GM18505 (cell line): ENCODE measurements at regions not wholly inside any gene's neighbourhood (a gene's known extent, or its start where the extent isn't known, plus 50 kb on each side); places are given as distances from the start of the nearest gene placed in this dataset.

Source experiments
- ATAC-seq: cut with Tn5 transposase; IDR thresholded peaks from one replicate; pipeline ENCODE4 v1.9.1; 2021; ENCODE audit not compliant: unreplicated experiment
- POLR2A ChIP-seq: IDR thresholded peaks from 4 replicates; pipeline ENCODE4 v1.6.1; 2011; ENCODE audit warnings: borderline replicate concordance; ENCODE audit not compliant: insufficient read depth, insufficient read length; ENCODE audit errors: extremely low read depth

- TF ChIP-seq POLR2A: no peak
- no peak for ATAC-seq
These were observed 666.1 kb downstream of the BCL11A start for GRCh38 chr2:59887366-59887765.

- no peak for TF ChIP-seq POLR2A
- ATAC-seq: no peak
These were observed 666.7 kb downstream of the BCL11A start for GRCh38 chr2:59886759-59887158.

- no peak for ATAC-seq
- TF ChIP-seq POLR2A: no peak
These were observed 667.9 kb downstream of the BCL11A start for GRCh38 chr2:59885541-59885940.

- no peak for TF ChIP-seq POLR2A
- no peak for ATAC-seq
These were observed 669.3 kb downstream of the BCL11A start for GRCh38 chr2:59884166-59884565.

- no peak for TF ChIP-seq POLR2A
- no peak for ATAC-seq
These were observed 670.6 kb downstream of the BCL11A start for GRCh38 chr2:59882822-59883221.

GRCh38 chr2:59882279-59882678, 671.2 kb downstream of the BCL11A start:
- no peak for TF ChIP-seq POLR2A
- no peak for ATAC-seq

GRCh38 chr2:59881218-59881617, 672.2 kb downstream of the BCL11A start:
- ATAC-seq: no peak
- TF ChIP-seq POLR2A: no peak

GRCh38 chr2:59879700-59880131, 673.7 kb downstream of the BCL11A start:
- TF ChIP-seq POLR2A: no peak
- ATAC-seq: no peak

- TF ChIP-seq POLR2A: no peak
- ATAC-seq: no peak
These were observed 677.6 kb downstream of the BCL11A start for GRCh38 chr2:59875836-59876235.

GRCh38 chr2:59874971-59875755, 678.3 kb downstream of the BCL11A start:
- ATAC-seq: no peak
- no peak for TF ChIP-seq POLR2A

GRCh38 chr2:59874361-59874760, 679.1 kb downstream of the BCL11A start:
- ATAC-seq: no peak
- no peak for TF ChIP-seq POLR2A

GRCh38 chr2:59871830-59872229, 681.6 kb downstream of the BCL11A start:
- no peak for TF ChIP-seq POLR2A
- ATAC-seq: no peak

- TF ChIP-seq POLR2A: no peak
- no peak for ATAC-seq
These were observed 684.5 kb downstream of the BCL11A start for GRCh38 chr2:59868981-59869380.

- no peak for ATAC-seq
- no peak for TF ChIP-seq POLR2A
These were observed 687.0 kb downstream of the BCL11A start for GRCh38 chr2:59866436-59866835.
